OCI-LY1 (cell line): ENCODE measurements at regions not wholly inside any gene's neighbourhood (a gene's known extent, or its start where the extent isn't known, plus 50 kb on each side); places are given as distances from the start of the nearest gene placed in this dataset.

Experiments used
- EZH2 ChIP-seq: fragments of 200-600 bp; sonication (generic), shearing (Covaris generic); IDR thresholded peaks from 2 replicates; pipeline ENCODE4 v1.8.0; 2017; ENCODE audit warnings: borderline replicate concordance, mixed run types, mild to moderate bottlenecking, antibody characterized with exemption, low read length, moderate library complexity, mixed read lengths
- TF ChIP-seq, protein P1 (sequence below): fragments of 200-600 bp; sonication (generic), shearing (Covaris generic); IDR thresholded peaks from 2 replicates; pipeline ENCODE4 v1.5.1; 2017; ENCODE audit warnings: mild to moderate bottlenecking, antibody characterized with exemption, low read length, moderate library complexity, mixed read lengths

DNA sequence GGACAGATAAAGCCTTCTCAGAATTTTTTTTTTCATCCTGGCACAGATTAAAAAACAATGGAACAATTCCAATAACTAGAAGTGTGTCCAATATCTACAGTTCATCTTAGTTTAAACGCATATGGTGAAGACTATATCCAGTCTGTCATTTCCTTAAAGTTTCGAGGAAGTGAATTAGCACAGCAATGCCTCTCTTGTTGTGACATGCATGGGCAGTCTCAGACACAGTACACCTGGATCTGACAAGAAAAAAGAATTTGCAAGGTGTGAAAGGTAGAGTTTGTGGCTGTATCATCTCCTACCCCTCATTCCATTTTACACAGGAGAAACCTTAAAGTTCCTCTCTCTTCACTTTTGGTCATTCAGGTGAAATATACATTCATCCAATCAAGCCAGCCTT is 100.6 kb upstream of the ADAMTS19 start:
- TF ChIP-seq EZH2: no peak
- TF ChIP-seq, protein P1, sequence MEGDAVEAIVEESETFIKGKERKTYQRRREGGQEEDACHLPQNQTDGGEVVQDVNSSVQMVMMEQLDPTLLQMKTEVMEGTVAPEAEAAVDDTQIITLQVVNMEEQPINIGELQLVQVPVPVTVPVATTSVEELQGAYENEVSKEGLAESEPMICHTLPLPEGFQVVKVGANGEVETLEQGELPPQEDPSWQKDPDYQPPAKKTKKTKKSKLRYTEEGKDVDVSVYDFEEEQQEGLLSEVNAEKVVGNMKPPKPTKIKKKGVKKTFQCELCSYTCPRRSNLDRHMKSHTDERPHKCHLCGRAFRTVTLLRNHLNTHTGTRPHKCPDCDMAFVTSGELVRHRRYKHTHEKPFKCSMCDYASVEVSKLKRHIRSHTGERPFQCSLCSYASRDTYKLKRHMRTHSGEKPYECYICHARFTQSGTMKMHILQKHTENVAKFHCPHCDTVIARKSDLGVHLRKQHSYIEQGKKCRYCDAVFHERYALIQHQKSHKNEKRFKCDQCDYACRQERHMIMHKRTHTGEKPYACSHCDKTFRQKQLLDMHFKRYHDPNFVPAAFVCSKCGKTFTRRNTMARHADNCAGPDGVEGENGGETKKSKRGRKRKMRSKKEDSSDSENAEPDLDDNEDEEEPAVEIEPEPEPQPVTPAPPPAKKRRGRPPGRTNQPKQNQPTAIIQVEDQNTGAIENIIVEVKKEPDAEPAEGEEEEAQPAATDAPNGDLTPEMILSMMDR: no peak
